VCaP (cell line): ENCODE measurements at regions not wholly inside any gene's neighbourhood (a gene's known extent, or its start where the extent isn't known, plus 50 kb on each side); places are given as distances from the start of the nearest gene placed in this dataset.
"Not testable (repeated sequence)": the region's sequence is repeated elsewhere in the genome, so short reads cannot be mapped to it uniquely, and the experiment has no call there.

ENCODE experiments used
- H3K27ac ChIP-seq: fragments of 450-650 bp; 2 replicates; pipeline ENCODE4 v1.5.1; 2017
- TF ChIP-seq, protein P1 (sequence below): fragments of 450-650 bp; conservative IDR thresholded peaks from 2 replicates; pipeline ENCODE4 v1.5.1; 2017; ENCODE audit warnings: mild to moderate bottlenecking, moderate library complexity

DNA sequence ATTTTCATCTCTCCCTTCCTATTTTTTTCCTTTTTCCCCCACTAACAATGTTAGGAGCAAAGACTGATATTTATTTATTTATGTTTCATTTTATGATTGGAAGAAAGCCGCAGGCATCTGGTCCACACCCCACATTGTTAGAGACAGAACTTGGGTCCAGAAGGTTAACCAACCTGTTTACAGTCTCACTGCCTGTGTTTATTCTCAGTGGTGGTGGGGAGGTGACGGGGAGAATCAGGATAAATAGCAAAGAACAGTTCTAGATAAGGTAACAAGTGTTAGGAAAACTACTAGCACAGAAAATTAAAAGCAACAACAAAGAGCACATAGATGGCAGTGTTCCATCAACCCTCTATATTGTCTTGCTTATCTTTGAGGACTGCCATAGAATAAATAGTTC, 301.7 kb upstream of the DIPK2B start:
- TF ChIP-seq, protein P1, sequence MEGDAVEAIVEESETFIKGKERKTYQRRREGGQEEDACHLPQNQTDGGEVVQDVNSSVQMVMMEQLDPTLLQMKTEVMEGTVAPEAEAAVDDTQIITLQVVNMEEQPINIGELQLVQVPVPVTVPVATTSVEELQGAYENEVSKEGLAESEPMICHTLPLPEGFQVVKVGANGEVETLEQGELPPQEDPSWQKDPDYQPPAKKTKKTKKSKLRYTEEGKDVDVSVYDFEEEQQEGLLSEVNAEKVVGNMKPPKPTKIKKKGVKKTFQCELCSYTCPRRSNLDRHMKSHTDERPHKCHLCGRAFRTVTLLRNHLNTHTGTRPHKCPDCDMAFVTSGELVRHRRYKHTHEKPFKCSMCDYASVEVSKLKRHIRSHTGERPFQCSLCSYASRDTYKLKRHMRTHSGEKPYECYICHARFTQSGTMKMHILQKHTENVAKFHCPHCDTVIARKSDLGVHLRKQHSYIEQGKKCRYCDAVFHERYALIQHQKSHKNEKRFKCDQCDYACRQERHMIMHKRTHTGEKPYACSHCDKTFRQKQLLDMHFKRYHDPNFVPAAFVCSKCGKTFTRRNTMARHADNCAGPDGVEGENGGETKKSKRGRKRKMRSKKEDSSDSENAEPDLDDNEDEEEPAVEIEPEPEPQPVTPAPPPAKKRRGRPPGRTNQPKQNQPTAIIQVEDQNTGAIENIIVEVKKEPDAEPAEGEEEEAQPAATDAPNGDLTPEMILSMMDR: no peak
- H3K27ac ChIP-seq: no peak overlapping the region

DNA sequence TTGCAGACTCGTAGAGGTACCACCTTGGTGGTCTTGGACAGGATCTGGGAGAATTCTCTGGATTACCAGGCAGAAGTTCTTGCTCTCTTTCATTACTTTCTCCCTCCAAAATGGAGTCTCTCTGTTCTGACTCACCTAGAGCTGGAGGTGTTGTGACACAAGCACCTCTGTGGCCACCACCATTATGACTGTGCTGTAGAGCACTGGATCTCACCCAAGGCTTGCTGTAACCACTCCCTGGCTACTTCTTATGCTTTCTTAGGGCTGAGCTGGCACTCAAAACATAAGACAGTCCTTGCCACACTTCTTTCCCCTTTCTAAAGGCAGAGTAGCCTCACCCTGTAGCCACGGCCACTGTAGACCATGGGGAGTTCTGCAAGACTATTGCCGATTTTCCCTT, 296.6 kb upstream of the DIPK2B start:
- TF ChIP-seq, protein P1: no peak
- no peak overlapping the region for H3K27ac ChIP-seq

DNA sequence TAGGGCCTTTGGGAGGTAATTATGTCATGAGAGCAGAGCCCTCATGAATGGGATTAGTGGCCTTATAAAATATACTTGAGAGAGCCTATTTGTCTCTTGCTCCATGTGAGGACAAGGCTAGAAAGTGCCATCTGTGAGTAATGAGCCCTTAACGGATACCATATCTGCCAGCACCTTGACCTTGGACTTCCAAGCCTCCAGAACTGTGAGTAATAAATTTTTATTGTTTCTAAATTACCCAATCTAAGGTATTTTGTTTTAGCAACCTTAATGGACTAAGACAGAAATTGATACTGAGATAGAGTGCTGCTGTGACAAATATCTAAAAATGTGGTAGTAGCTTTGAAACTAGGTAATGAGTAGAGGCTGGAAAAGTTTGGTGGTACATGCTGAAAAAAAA, 285.0 kb upstream of the DIPK2B start:
- TF ChIP-seq, protein P1: no peak
- no peak overlapping the region for H3K27ac ChIP-seq

DNA sequence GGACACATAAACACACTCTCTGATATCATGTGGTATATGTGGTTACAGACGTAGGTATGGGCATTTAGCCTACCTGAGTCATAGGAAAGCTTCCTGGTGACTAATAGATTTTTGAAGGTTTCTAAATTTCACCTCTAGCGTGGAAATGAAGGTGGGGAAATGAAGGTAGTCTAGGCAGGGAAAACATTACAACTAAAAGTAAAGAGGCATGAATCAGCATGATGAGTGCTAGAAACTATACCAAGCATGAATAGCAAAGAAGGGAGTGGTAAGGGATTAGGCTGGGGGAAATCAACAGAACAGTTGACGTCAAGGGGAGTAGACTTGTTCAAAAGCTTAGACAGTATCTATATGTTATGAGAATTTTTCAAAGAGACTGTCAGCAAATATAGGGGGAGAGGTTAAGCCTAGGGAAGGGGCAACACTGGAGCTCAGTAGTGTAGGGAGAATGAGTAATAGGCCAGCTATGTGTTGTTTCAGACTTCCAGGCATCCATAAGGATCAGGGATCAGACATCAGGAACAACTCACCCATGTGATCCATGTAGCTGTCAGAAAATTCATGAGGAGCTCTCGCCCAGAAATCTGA, 279.3 kb upstream of the DIPK2B start:
- TF ChIP-seq, protein P1: no peak
- H3K27ac ChIP-seq: no peak overlapping the region

DNA sequence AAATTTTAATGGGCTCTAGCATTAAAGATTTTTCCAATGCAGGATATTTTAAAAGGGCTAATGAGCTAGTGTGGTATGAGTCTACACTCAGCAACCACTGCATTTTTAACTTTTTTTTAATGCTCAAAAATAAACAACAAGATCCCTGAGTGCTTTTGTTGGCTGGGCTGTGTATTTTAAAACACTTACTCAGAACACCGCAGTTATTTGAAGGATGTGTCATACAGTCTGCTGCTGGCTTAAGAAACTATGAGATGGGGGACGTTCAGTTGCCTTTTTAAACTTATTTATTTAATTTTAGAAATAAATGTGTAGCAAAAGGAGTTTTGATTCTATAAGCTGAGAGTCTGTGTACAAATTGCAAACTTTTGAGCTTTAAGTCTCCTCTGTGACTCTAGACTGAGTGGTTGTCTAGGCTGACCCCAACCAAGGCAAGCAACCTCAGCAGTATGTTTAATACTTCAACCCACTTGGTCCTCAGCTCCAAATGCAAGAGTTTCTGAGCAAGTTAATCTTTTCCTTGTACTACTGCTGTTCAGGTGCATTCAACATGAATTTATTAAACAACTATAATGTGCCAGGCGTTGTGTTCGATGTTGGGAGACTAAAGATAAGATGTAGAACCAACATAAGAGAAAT, 278.6 kb upstream of the DIPK2B start:
- H3K27ac ChIP-seq: no peak overlapping the region

DNA sequence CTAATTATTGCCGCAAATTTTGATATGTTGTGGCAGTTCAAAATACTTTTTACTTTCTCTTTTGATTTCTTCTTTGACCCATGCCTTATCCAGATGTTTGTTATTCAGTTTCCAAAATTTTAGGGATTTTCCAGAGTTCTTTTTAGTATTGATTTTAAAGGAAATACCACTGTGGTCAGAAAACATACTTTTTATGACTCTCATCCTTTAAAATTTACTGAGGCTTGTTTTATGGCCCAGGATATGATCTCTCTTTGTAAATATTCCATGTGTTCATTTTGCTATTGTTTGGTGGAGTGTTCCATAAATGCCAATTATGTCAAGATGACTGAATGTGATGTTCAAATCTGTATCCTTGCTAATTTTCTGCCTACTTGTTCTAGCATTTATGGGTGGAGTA, 272.3 kb upstream of the DIPK2B start:
- no peak overlapping the region for H3K27ac ChIP-seq
- TF ChIP-seq, protein P1: no peak

More for the DNA sequence above, 278.6 kb upstream of the DIPK2B start:
- TF ChIP-seq, protein P1: no peak

DNA sequence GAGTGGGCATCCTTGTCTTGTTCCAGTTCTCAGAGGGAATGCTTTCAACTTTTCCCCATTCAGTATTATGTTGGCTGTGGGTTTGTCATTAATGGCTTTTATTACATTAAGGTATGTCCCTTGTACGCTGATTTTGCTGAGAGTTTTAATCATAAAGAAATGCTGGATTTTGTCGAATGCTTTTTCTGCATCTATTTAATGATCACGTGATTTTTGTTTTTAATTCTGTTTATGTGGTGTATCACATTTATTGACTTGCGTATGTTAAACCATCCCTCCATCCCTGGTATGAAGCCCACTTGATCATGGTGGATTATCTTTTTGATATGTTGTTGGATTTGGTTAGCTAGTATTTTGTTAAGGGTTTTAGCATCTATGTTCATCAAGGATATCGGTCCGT, 266.9 kb upstream of the DIPK2B start:
- H3K27ac ChIP-seq: not testable (repeated sequence)

DNA sequence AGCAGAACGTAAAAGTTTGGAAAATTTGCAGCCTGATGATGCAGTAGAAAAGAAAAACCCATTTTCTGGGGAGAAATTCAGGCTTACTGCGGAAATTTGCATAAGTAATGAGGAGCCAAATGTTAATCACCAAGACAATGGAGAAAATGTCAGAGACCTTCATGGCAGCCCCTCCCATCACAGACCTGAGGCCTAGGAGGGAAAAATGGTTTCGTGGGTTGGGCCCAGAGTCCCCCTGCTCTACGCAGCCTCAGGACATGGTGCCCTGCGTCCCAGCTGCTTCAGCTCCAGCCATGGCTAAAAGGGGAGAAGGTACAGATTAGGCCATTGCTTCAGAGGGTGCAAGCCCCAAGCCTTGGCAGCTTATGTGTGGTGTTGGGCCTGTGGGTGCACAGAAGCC, 255.1 kb upstream of the DIPK2B start:
- H3K27ac ChIP-seq: not testable (repeated sequence)
